ENCODE measurements at regions not wholly inside any gene's neighbourhood (a gene's known extent, or its start where the extent isn't known, plus 50 kb on each side); places are given as distances from the start of the nearest gene placed in this dataset.

GRCh38 chr16:52721331-52721730 is 174.4 kb upstream of the TOX3 start:
- TF ChIP-seq FOXP2 (optimal IDR thresholded peaks at IDR 0.05; ENCODE audit: borderline replicate concordance, extremely low read depth, extremely low read length, insufficient read depth), result no peak
- no peak for TF ChIP-seq SIN3A (IDR thresholded peaks at IDR 0.05; ENCODE audit: borderline replicate concordance, insufficient read depth, low read length)
- TF ChIP-seq TAF1 (IDR thresholded peaks at IDR 0.05; ENCODE audit: borderline replicate concordance, insufficient read depth, low read length), result no peak
- TF ChIP-seq REST (IDR thresholded peaks at IDR 0.05; ENCODE audit: insufficient read depth in 1 of 2, low read depth in 2 of 2, low read length in 2 of 2), result no peak
- no peak for TF ChIP-seq POLR2AphosphoS5 (IDR thresholded peaks at IDR 0.05; ENCODE audit: low read depth, low read length)

- TF ChIP-seq FOXP2 (optimal IDR thresholded peaks at IDR 0.05; ENCODE audit: borderline replicate concordance, extremely low read depth, extremely low read length, insufficient read depth) (no peak), POLR2AphosphoS5 (IDR thresholded peaks at IDR 0.05; ENCODE audit: low read depth, low read length) (no peak), TAF1 (IDR thresholded peaks at IDR 0.05; ENCODE audit: borderline replicate concordance, insufficient read depth, low read length) (no peak), REST (IDR thresholded peaks at IDR 0.05; ENCODE audit: insufficient read depth in 1 of 2, low read depth in 2 of 2, low read length in 2 of 2) (no peak), SIN3A (IDR thresholded peaks at IDR 0.05; ENCODE audit: borderline replicate concordance, insufficient read depth, low read length) (no peak)
Observed at GRCh38 chr16:52718046-52718445, 171.1 kb upstream of the TOX3 start.

GRCh38 chr16:52713740-52714139 is 166.8 kb upstream of the TOX3 start:
- TF ChIP-seq POLR2AphosphoS5 (IDR thresholded peaks at IDR 0.05; ENCODE audit: low read depth, low read length) (no peak), REST (IDR thresholded peaks at IDR 0.05; ENCODE audit: insufficient read depth in 1 of 2, low read depth in 2 of 2, low read length in 2 of 2) (no peak), TAF1 (IDR thresholded peaks at IDR 0.05; ENCODE audit: borderline replicate concordance, insufficient read depth, low read length) (no peak), FOXP2 (optimal IDR thresholded peaks at IDR 0.05; ENCODE audit: borderline replicate concordance, extremely low read depth, extremely low read length, insufficient read depth) (no peak), SIN3A (IDR thresholded peaks at IDR 0.05; ENCODE audit: borderline replicate concordance, insufficient read depth, low read length) (no peak)

DNA sequence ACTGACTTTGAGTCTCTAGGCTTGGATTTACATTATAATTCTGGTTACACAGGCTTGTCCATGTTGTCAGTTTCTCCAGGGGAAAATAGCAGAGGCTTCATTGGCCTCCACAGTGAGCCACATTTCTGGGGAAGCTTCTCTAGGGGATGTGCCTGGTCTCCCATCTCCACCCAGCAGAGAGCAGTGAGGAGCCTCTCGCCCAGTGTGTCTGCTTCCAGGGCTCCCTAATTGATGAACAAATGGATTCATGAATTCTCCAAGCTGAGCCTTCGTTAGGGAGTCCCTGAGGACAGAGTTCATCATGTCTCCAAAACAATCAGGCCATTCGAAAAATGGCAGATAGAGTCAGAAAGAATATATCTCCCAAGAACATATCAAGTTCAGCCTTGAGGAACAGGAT is 162.4 kb upstream of the TOX3 start:
- no peak for TF ChIP-seq FOXP2 (optimal IDR thresholded peaks at IDR 0.05; ENCODE audit: borderline replicate concordance, extremely low read depth, extremely low read length, insufficient read depth)
- no peak for TF ChIP-seq TAF1 (IDR thresholded peaks at IDR 0.05; ENCODE audit: borderline replicate concordance, insufficient read depth, low read length)
- TF ChIP-seq POLR2AphosphoS5 (IDR thresholded peaks at IDR 0.05; ENCODE audit: low read depth, low read length), result no peak
- TF ChIP-seq REST (IDR thresholded peaks at IDR 0.05; ENCODE audit: insufficient read depth in 1 of 2, low read depth in 2 of 2, low read length in 2 of 2), result no peak
- TF ChIP-seq SIN3A (IDR thresholded peaks at IDR 0.05; ENCODE audit: borderline replicate concordance, insufficient read depth, low read length), result no peak

- no peak for TF ChIP-seq SIN3A (IDR thresholded peaks at IDR 0.05; ENCODE audit: borderline replicate concordance, insufficient read depth, low read length)
- TF ChIP-seq TAF1 (IDR thresholded peaks at IDR 0.05; ENCODE audit: borderline replicate concordance, insufficient read depth, low read length), result no peak
- TF ChIP-seq REST (IDR thresholded peaks at IDR 0.05; ENCODE audit: insufficient read depth in 1 of 2, low read depth in 2 of 2, low read length in 2 of 2), result no peak
- TF ChIP-seq FOXP2 (optimal IDR thresholded peaks at IDR 0.05; ENCODE audit: borderline replicate concordance, extremely low read depth, extremely low read length, insufficient read depth), result no peak
- no peak for TF ChIP-seq POLR2AphosphoS5 (IDR thresholded peaks at IDR 0.05; ENCODE audit: low read depth, low read length)
Observed at GRCh38 chr16:52708476-52708875, 161.5 kb upstream of the TOX3 start.
